HT-29 (cell line): ENCODE measurements at regions not wholly inside any gene's neighbourhood (a gene's known extent, or its start where the extent isn't known, plus 50 kb on each side); places are given as distances from the start of the nearest gene placed in this dataset.
A peak's percentile ranks its signal among the peaks of the same experiment; 100 is the strongest.

ENCODE experiments used
- DNase-seq: peaks from one replicate; pipeline ENCODE4 v3.0.0-alpha.2; 2015; ENCODE audit warnings: low spot score

- DNase-seq: no peak
These were observed 548.5 kb downstream of the SLITRK1 start for GRCh38 chr13:83333614-83334388.

- no peak for DNase-seq
These were observed 549.5 kb downstream of the SLITRK1 start for GRCh38 chr13:83332751-83333150.

GRCh38 chr13:83327091-83327490 is 555.2 kb downstream of the SLITRK1 start:
- no peak for DNase-seq

GRCh38 chr13:83325125-83325853 is 557.0 kb downstream of the SLITRK1 start:
- no peak for DNase-seq

- no peak for DNase-seq
These were observed 570.2 kb downstream of the SLITRK1 start for GRCh38 chr13:83311886-83312577.

GRCh38 chr13:83298617-83299016 is 583.7 kb downstream of the SLITRK1 start:
- DNase-seq: no peak

GRCh38 chr13:83297586-83298290 is 584.5 kb downstream of the SLITRK1 start:
- DNase-seq: no peak

- DNase-seq: no peak
These were observed 586.6 kb downstream of the SLITRK1 start for GRCh38 chr13:83295686-83296085.

- no peak for DNase-seq
These were observed 595.5 kb downstream of the SLITRK1 start for GRCh38 chr13:83286737-83287136.

- DNase-seq: no peak
These were observed 600.6 kb downstream of the SLITRK1 start for GRCh38 chr13:83281654-83282053.

GRCh38 chr13:83274679-83275078 is 607.6 kb downstream of the SLITRK1 start:
- no peak for DNase-seq

- DNase-seq: no peak
These were observed 609.5 kb downstream of the SLITRK1 start for GRCh38 chr13:83272652-83273240.

GRCh38 chr13:83272076-83272475 is 610.2 kb downstream of the SLITRK1 start:
- no peak for DNase-seq

GRCh38 chr13:83265279-83265678 is 617.0 kb downstream of the SLITRK1 start:
- DNase-seq: no peak

- DNase-seq: no peak
These were observed 633.5 kb downstream of the SLITRK1 start for GRCh38 chr13:83248751-83249150.

- no peak for DNase-seq
These were observed 649.6 kb downstream of the SLITRK1 start for GRCh38 chr13:83232626-83233025.

GRCh38 chr13:83229574-83230305 is 652.5 kb downstream of the SLITRK1 start:
- DNase-seq: no peak

GRCh38 chr13:83223546-83223945 is 658.7 kb downstream of the SLITRK1 start:
- no peak for DNase-seq

GRCh38 chr13:83221813-83222241 is 660.4 kb downstream of the SLITRK1 start:
- no peak for DNase-seq

- peak; percentile 40 for DNase-seq
These were observed 661.0 kb downstream of the SLITRK1 start for GRCh38 chr13:83221256-83221655.

GRCh38 chr13:83220241-83220640 is 662.0 kb downstream of the SLITRK1 start:
- DNase-seq: no peak
